OCI-LY1 (cell line): ENCODE measurements at regions not wholly inside any gene's neighbourhood (a gene's known extent, or its start where the extent isn't known, plus 50 kb on each side); places are given as distances from the start of the nearest gene placed in this dataset.

Source experiments
- CTCF ChIP-seq: fragments of 200-600 bp; sonication (generic), shearing (Covaris generic); IDR thresholded peaks from 2 replicates; pipeline ENCODE4 v1.5.1; 2017; ENCODE audit warnings: mild to moderate bottlenecking, antibody characterized with exemption, low read length, moderate library complexity, mixed read lengths
- EZH2 ChIP-seq: fragments of 200-600 bp; sonication (generic), shearing (Covaris generic); IDR thresholded peaks from 2 replicates; pipeline ENCODE4 v1.8.0; 2017; ENCODE audit warnings: borderline replicate concordance, mixed run types, mild to moderate bottlenecking, antibody characterized with exemption, low read length, moderate library complexity, mixed read lengths

- TF ChIP-seq CTCF: no peak
- no peak for TF ChIP-seq EZH2
Measured at GRCh38 chr19:27736225-27736624, 1476.7 kb downstream of the UQCRFS1 start.
